Parathyroid adenoma (tissue), 2 donors: ENCODE measurements at regions not wholly inside any gene's neighbourhood (a gene's known extent, or its start where the extent isn't known, plus 50 kb on each side); places are given as distances from the start of the nearest gene placed in this dataset.

ENCODE experiments used
- H2AFZ ChIP-seq: fragments of 300-600 bp; sonication (generic); one replicate; pipeline ENCODE4 v1.7.0; 2017; ENCODE audit warnings: antibody characterized with exemption, mild to moderate bottlenecking
- H3K27ac ChIP-seq: fragments of 300-600 bp; sonication (generic); one replicate; pipeline ENCODE4 v1.7.0; 2017
- H3K27me3 ChIP-seq: fragments of 300-600 bp; sonication (generic); one replicate; pipeline ENCODE4 v1.7.0; 2017; ENCODE audit warnings: low read length; ENCODE audit not compliant: control insufficient read depth, insufficient read depth
- H3K36me3 ChIP-seq: fragments of 300-600 bp; sonication (generic); one replicate; pipeline ENCODE4 v1.7.0; 2017; ENCODE audit warnings: low read length; ENCODE audit not compliant: control insufficient read depth, insufficient read depth
- H3K4me1 ChIP-seq: fragments of 300-600 bp; sonication (generic); one replicate; pipeline ENCODE4 v1.7.0; 2017; ENCODE audit warnings: control low read depth
- H3K4me2 ChIP-seq: fragments of 300-600 bp; sonication (generic); one replicate; pipeline ENCODE4 v1.7.0; 2017; ENCODE audit warnings: low read length
- H3K4me3 ChIP-seq: fragments of 300-600 bp; sonication (generic); one replicate; pipeline ENCODE4 v1.7.0; 2017; ENCODE audit warnings: low read depth, low read length
- H3K79me2 ChIP-seq: fragments of 300-600 bp; sonication (generic); one replicate; pipeline ENCODE4 v1.7.0; 2017; ENCODE audit warnings: control low read depth
- H3K9ac ChIP-seq: fragments of 300-600 bp; sonication (generic); one replicate; pipeline ENCODE4 v1.7.0; 2017; ENCODE audit warnings: mild to moderate bottlenecking
- H3K9me3 ChIP-seq: fragments of 300-600 bp; sonication (generic); one replicate; pipeline ENCODE4 v1.7.0; 2017; ENCODE audit warnings: low read length; ENCODE audit not compliant: control insufficient read depth
- CTCF ChIP-seq: fragments of 300-600 bp; sonication (generic); IDR thresholded peaks from one replicate; pipeline ENCODE4 v1.7.0; 2017; ENCODE audit warnings: antibody characterized with exemption, mild to moderate bottlenecking
- donor health status: primary hyperparathyroidism.

GRCh38 chr11:19594326-19594725, 118.3 kb upstream of the NAV2 start:
- Histone ChIP-seq H3K9ac (no peak overlapping the region), H3K4me3 (no peak overlapping the region), H3K9me3 (no peaks in the 10 kb centered on the region), H3K27me3 (no peaks in the 10 kb centered on the region), H3K4me2 (no peak overlapping the region), H2AFZ (no peak overlapping the region), H3K27ac (no peak overlapping the region), H3K36me3 (no peaks in the 10 kb centered on the region), H3K4me1 (no peaks in the 10 kb centered on the region), H3K79me2 (no peaks in the 10 kb centered on the region)
- no peak for TF ChIP-seq CTCF

GRCh38 chr11:19592842-19593241, 119.8 kb upstream of the NAV2 start:
- Histone ChIP-seq H3K27me3 (no peaks in the 10 kb centered on the region), H2AFZ (no peak overlapping the region), H3K4me3 (no peak overlapping the region), H3K27ac (no peak overlapping the region), H3K9ac (no peak overlapping the region), H3K4me1 (no peaks in the 10 kb centered on the region), H3K79me2 (no peaks in the 10 kb centered on the region), H3K9me3 (no peaks in the 10 kb centered on the region), H3K36me3 (no peaks in the 10 kb centered on the region), H3K4me2 (no peak overlapping the region)
- no peak for TF ChIP-seq CTCF

GRCh38 chr11:19589567-19590260, 122.9 kb upstream of the NAV2 start:
- no peaks in the 10 kb centered on the region for H3K36me3 ChIP-seq

DNA sequence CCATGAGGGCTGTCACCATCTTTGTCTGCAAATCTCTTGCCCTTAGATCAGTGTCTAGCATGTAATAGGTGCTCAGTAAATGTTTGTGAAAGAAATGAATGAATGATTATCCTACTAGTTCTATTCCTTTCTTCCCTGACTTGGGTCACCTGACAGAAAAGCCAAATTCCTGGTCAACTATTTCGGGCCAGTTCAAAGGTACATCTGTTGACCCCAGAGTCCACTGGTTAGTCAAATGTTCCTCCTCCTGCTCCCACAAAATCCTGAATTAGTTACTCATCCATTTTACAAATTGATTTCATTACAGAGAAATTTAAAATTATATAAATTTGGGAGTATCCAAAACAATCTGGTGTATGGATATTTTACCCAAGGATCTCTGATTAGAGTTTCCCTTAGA, 124.7 kb upstream of the NAV2 start:
- Histone ChIP-seq H3K9me3 (no peaks in the 10 kb centered on the region), H3K4me1 (no peaks in the 10 kb centered on the region), H3K27me3 (no peaks in the 10 kb centered on the region), H3K9ac (no peak overlapping the region), H3K4me2 (no peak overlapping the region), H3K79me2 (no peaks in the 10 kb centered on the region), H3K4me3 (no peak overlapping the region), H3K27ac (no peak overlapping the region), H2AFZ (no peak overlapping the region), H3K36me3 (no peaks in the 10 kb centered on the region)
- no peak for TF ChIP-seq CTCF

More at GRCh38 chr11:19589567-19590260, 122.9 kb upstream of the NAV2 start:
- Histone ChIP-seq H3K27me3 (no peaks in the 10 kb centered on the region), H3K4me2 (no peak overlapping the region), H3K27ac (no peak overlapping the region), H2AFZ (no peak overlapping the region), H3K9ac (no peak overlapping the region), H3K4me3 (no peak overlapping the region), H3K79me2 (no peaks in the 10 kb centered on the region), H3K4me1 (no peaks in the 10 kb centered on the region), H3K9me3 (no peaks in the 10 kb centered on the region)
- TF ChIP-seq CTCF = no peak

- no peak overlapping the region for H3K27ac ChIP-seq
- no peaks in the 10 kb centered on the region for H3K9me3 ChIP-seq
- H3K36me3 ChIP-seq = no peaks in the 10 kb centered on the region
- H3K4me3 ChIP-seq = no peak overlapping the region
- H3K27me3 ChIP-seq = no peaks in the 10 kb centered on the region
- H2AFZ ChIP-seq = no peak overlapping the region
- no peak overlapping the region for H3K9ac ChIP-seq
- H3K79me2 ChIP-seq = no peaks in the 10 kb centered on the region
- H3K4me2 ChIP-seq = no peak overlapping the region
- TF ChIP-seq CTCF = no peak
- no peaks in the 10 kb centered on the region for H3K4me1 ChIP-seq
Observed at GRCh38 chr11:19580646-19581045, 132.0 kb upstream of the NAV2 start.
